GM19238 (cell line): ENCODE measurements at regions not wholly inside any gene's neighbourhood (a gene's known extent, or its start where the extent isn't known, plus 50 kb on each side); places are given as distances from the start of the nearest gene placed in this dataset.
A peak's percentile ranks its signal among the peaks of the same experiment; 100 is the strongest.
"Not testable (repeated sequence)": the region's sequence is repeated elsewhere in the genome, so short reads cannot be mapped to it uniquely, and the experiment has no call there.

Experiments used
- DNase-seq: peaks from one replicate; pipeline ENCODE4 v3.0.0; 2011; ENCODE audit warnings: low spot score; ENCODE audit not compliant: insufficient read length

- DNase-seq: no peak
These were observed 121.2 kb upstream of the TET2 start for GRCh38 chr4:105025263-105026017.

- DNase-seq: no peak
These were observed 109.7 kb upstream of the TET2 start for GRCh38 chr4:105036991-105037390.

- no peak for DNase-seq
These were observed 104.2 kb upstream of the TET2 start for GRCh38 chr4:105042451-105042850.

GRCh38 chr4:105050896-105051295 lies 95.8 kb upstream of the TET2 start:
- no peak for DNase-seq

- no peak for DNase-seq
These were observed 89.1 kb upstream of the TET2 start for GRCh38 chr4:105057370-105058105.

- no peak for DNase-seq
These were observed 88.4 kb upstream of the TET2 start for GRCh38 chr4:105058177-105058812.

- no peak for DNase-seq
These were observed 87.3 kb upstream of the TET2 start for GRCh38 chr4:105059337-105059736.

GRCh38 chr4:105060628-105061027 lies 86.0 kb upstream of the TET2 start:
- DNase-seq: peak; percentile 23

- no peak for DNase-seq
These were observed 85.5 kb upstream of the TET2 start for GRCh38 chr4:105061136-105061696.

- no peak for DNase-seq
These were observed 84.9 kb upstream of the TET2 start for GRCh38 chr4:105061731-105062130.

GRCh38 chr4:105066401-105066800 lies 80.3 kb upstream of the TET2 start:
- DNase-seq: no peak

- no peak for DNase-seq
These were observed 79.2 kb upstream of the TET2 start for GRCh38 chr4:105067431-105067830.

- no peak for DNase-seq
These were observed 78.7 kb upstream of the TET2 start for GRCh38 chr4:105067946-105068345.

GRCh38 chr4:105068516-105068915 lies 78.2 kb upstream of the TET2 start:
- DNase-seq: no peak

GRCh38 chr4:105072095-105072494 lies 74.6 kb upstream of the TET2 start:
- DNase-seq: not testable (repeated sequence)

- no peak for DNase-seq
These were observed 72.6 kb upstream of the TET2 start for GRCh38 chr4:105074097-105074496.

GRCh38 chr4:105075045-105075444 lies 71.6 kb upstream of the TET2 start:
- no peak for DNase-seq

- DNase-seq: no peak
These were observed 58.4 kb upstream of the TET2 start for GRCh38 chr4:105088110-105088879.

GRCh38 chr4:105092356-105092755 lies 54.3 kb upstream of the TET2 start:
- no peak for DNase-seq

- no peak for DNase-seq
These were observed 53.9 kb upstream of the TET2 start for GRCh38 chr4:105092768-105093167.

- DNase-seq: no peak
These were observed 52.7 kb upstream of the TET2 start for GRCh38 chr4:105093975-105094374.
